ENCODE measurements at regions not wholly inside any gene's neighbourhood (a gene's known extent, or its start where the extent isn't known, plus 50 kb on each side); places are given as distances from the start of the nearest gene placed in this dataset.
"Not testable (repeated sequence)": the region's sequence is repeated elsewhere in the genome, so short reads cannot be mapped to it uniquely, and the experiment has no call there.

- no peaks in the 10 kb centered on the region for H3K4me1 Mint-ChIP-seq
- H3K27ac Mint-ChIP-seq (ENCODE audit: low read depth): no peak overlapping the region
- no peak overlapping the region for H3K4me3 Mint-ChIP-seq
- H3K27me3 Mint-ChIP-seq: no peaks in the 10 kb centered on the region
- ATAC-seq (replicated peaks; ENCODE audit: extremely low read depth, poor library complexity, severe bottlenecking): peak; percentile 10
- no peaks in the 10 kb centered on the region for H3K36me3 Mint-ChIP-seq (ENCODE audit: insufficient read depth)
- peaks cover 2% of the 10 kb centered on the region for H3K9me3 Mint-ChIP-seq
- no peak for DNase-seq (ENCODE audit: low spot score in 2 of 2)
Observed at GRCh38 chr2:18271370-18272147, 288.9 kb downstream of the RDH14 start.

GRCh38 chr2:18268400-18268799 is 292.1 kb downstream of the RDH14 start:
- Mint-ChIP-seq H3K4me1 (no peaks in the 10 kb centered on the region), H3K27me3 (no peaks in the 10 kb centered on the region), H3K27ac (ENCODE audit: low read depth) (no peak overlapping the region), H3K4me3 (no peak overlapping the region), H3K36me3 (ENCODE audit: insufficient read depth) (no peaks in the 10 kb centered on the region), H3K9me3 (peaks cover 26% of the 10 kb centered on the region)
- DNase-seq (ENCODE audit: low spot score in 2 of 2): no peak
- ATAC-seq (replicated peaks; ENCODE audit: extremely low read depth, poor library complexity, severe bottlenecking): no peak

GRCh38 chr2:18267501-18267900 is 293.0 kb downstream of the RDH14 start:
- Mint-ChIP-seq H3K36me3 (ENCODE audit: insufficient read depth) (no peaks in the 10 kb centered on the region), H3K27me3 (no peaks in the 10 kb centered on the region), H3K4me1 (no peaks in the 10 kb centered on the region), H3K27ac (ENCODE audit: low read depth) (no peak overlapping the region), H3K9me3 (peaks cover 27% of the 10 kb centered on the region), H3K4me3 (no peak overlapping the region)
- ATAC-seq (replicated peaks; ENCODE audit: extremely low read depth, poor library complexity, severe bottlenecking) (no peak), DNase-seq (ENCODE audit: low spot score in 2 of 2) (no peak)

- not testable (repeated sequence) for ATAC-seq (replicated peaks; ENCODE audit: extremely low read depth, poor library complexity, severe bottlenecking); DNase-seq (ENCODE audit: low spot score in 2 of 2); H3K27me3 Mint-ChIP-seq; H3K4me3 Mint-ChIP-seq; H3K36me3 Mint-ChIP-seq (ENCODE audit: insufficient read depth); H3K27ac Mint-ChIP-seq (ENCODE audit: low read depth); H3K4me1 Mint-ChIP-seq
- H3K9me3 Mint-ChIP-seq: peaks cover 27% of the 10 kb centered on the region
Observed at GRCh38 chr2:18266699-18267098, 293.8 kb downstream of the RDH14 start.

- Mint-ChIP-seq H3K4me1 (no peaks in the 10 kb centered on the region), H3K36me3 (ENCODE audit: insufficient read depth) (no peaks in the 10 kb centered on the region)
Observed at GRCh38 chr2:18265614-18266586, 294.6 kb downstream of the RDH14 start.

GRCh38 chr2:18262601-18263000 is 297.9 kb downstream of the RDH14 start:
- no peak for DNase-seq (ENCODE audit: low spot score in 2 of 2)
- Mint-ChIP-seq H3K36me3 (ENCODE audit: insufficient read depth) (no peaks in the 10 kb centered on the region), H3K4me3 (no peak overlapping the region), H3K4me1 (no peaks in the 10 kb centered on the region), H3K27ac (ENCODE audit: low read depth) (no peak overlapping the region), H3K27me3 (no peaks in the 10 kb centered on the region), H3K9me3 (peaks cover 35% of the 10 kb centered on the region)
- no peak for ATAC-seq (replicated peaks; ENCODE audit: extremely low read depth, poor library complexity, severe bottlenecking)

More at GRCh38 chr2:18265614-18266586, 294.6 kb downstream of the RDH14 start:
- Mint-ChIP-seq H3K4me3 (no peak overlapping the region), H3K9me3 (peaks cover 33% of the 10 kb centered on the region), H3K27me3 (no peaks in the 10 kb centered on the region), H3K27ac (ENCODE audit: low read depth) (no peak overlapping the region)
- ATAC-seq (replicated peaks; ENCODE audit: extremely low read depth, poor library complexity, severe bottlenecking) (no peak), DNase-seq (ENCODE audit: low spot score in 2 of 2) (no peak)

- Mint-ChIP-seq H3K4me3 (no peak overlapping the region), H3K4me1 (no peaks in the 10 kb centered on the region), H3K9me3 (no peaks in the 10 kb centered on the region), H3K27me3 (no peaks in the 10 kb centered on the region), H3K27ac (ENCODE audit: low read depth) (no peak overlapping the region), H3K36me3 (ENCODE audit: insufficient read depth) (no peaks in the 10 kb centered on the region)
- ATAC-seq (replicated peaks; ENCODE audit: extremely low read depth, poor library complexity, severe bottlenecking) (no peak), DNase-seq (ENCODE audit: low spot score in 2 of 2) (no peak)
Observed at GRCh38 chr2:18253686-18254197, 306.7 kb downstream of the RDH14 start.

GRCh38 chr2:18251486-18251885 is 309.0 kb downstream of the RDH14 start:
- no peak overlapping the region for H3K4me3 Mint-ChIP-seq
- no peaks in the 10 kb centered on the region for H3K9me3 Mint-ChIP-seq
- H3K4me1 Mint-ChIP-seq: no peaks in the 10 kb centered on the region
- H3K27ac Mint-ChIP-seq (ENCODE audit: low read depth): no peak overlapping the region
- H3K36me3 Mint-ChIP-seq (ENCODE audit: insufficient read depth): no peaks in the 10 kb centered on the region
- ATAC-seq (replicated peaks; ENCODE audit: extremely low read depth, poor library complexity, severe bottlenecking) (no peak), DNase-seq (ENCODE audit: low spot score in 2 of 2) (no peak)
- no peaks in the 10 kb centered on the region for H3K27me3 Mint-ChIP-seq

- H3K27me3 Mint-ChIP-seq: no peaks in the 10 kb centered on the region
Observed at GRCh38 chr2:18247282-18248110, 313.0 kb downstream of the RDH14 start.

GRCh38 chr2:18245375-18245774 is 315.1 kb downstream of the RDH14 start:
- Mint-ChIP-seq H3K27me3 (no peaks in the 10 kb centered on the region), H3K9me3 (no peaks in the 10 kb centered on the region), H3K4me1 (no peaks in the 10 kb centered on the region), H3K27ac (ENCODE audit: low read depth) (no peak overlapping the region), H3K4me3 (no peak overlapping the region), H3K36me3 (ENCODE audit: insufficient read depth) (no peaks in the 10 kb centered on the region)
- DNase-seq (ENCODE audit: low spot score in 2 of 2) (no peak), ATAC-seq (replicated peaks; ENCODE audit: extremely low read depth, poor library complexity, severe bottlenecking) (no peak)

More at GRCh38 chr2:18247282-18248110, 313.0 kb downstream of the RDH14 start:
- H3K36me3 Mint-ChIP-seq (ENCODE audit: insufficient read depth): no peaks in the 10 kb centered on the region
- DNase-seq (ENCODE audit: low spot score in 2 of 2) (no peak), ATAC-seq (replicated peaks; ENCODE audit: extremely low read depth, poor library complexity, severe bottlenecking) (no peak)
- no peak overlapping the region for H3K27ac Mint-ChIP-seq (ENCODE audit: low read depth)
- H3K9me3 Mint-ChIP-seq: no peaks in the 10 kb centered on the region
- no peak overlapping the region for H3K4me3 Mint-ChIP-seq
- H3K4me1 Mint-ChIP-seq: no peaks in the 10 kb centered on the region

GRCh38 chr2:18244845-18245244 is 315.6 kb downstream of the RDH14 start:
- no peaks in the 10 kb centered on the region for H3K4me1 Mint-ChIP-seq
- no peaks in the 10 kb centered on the region for H3K36me3 Mint-ChIP-seq (ENCODE audit: insufficient read depth)
- no peaks in the 10 kb centered on the region for H3K27me3 Mint-ChIP-seq
- ATAC-seq (replicated peaks; ENCODE audit: extremely low read depth, poor library complexity, severe bottlenecking) (no peak), DNase-seq (ENCODE audit: low spot score in 2 of 2) (no peak)
- H3K4me3 Mint-ChIP-seq: no peak overlapping the region
- no peak overlapping the region for H3K27ac Mint-ChIP-seq (ENCODE audit: low read depth)
- no peaks in the 10 kb centered on the region for H3K9me3 Mint-ChIP-seq

- Mint-ChIP-seq H3K4me3 (no peak overlapping the region), H3K9me3 (no peaks in the 10 kb centered on the region), H3K4me1 (no peaks in the 10 kb centered on the region), H3K36me3 (ENCODE audit: insufficient read depth) (no peaks in the 10 kb centered on the region), H3K27ac (ENCODE audit: low read depth) (no peak overlapping the region), H3K27me3 (no peaks in the 10 kb centered on the region)
- ATAC-seq (replicated peaks; ENCODE audit: extremely low read depth, poor library complexity, severe bottlenecking): no peak
- no peak for DNase-seq (ENCODE audit: low spot score in 2 of 2)
Observed at GRCh38 chr2:18243816-18244215, 316.6 kb downstream of the RDH14 start.

All from central memory CD8-positive, alpha-beta T cell (primary cell).